ENCODE measurements at regions not wholly inside any gene's neighbourhood (a gene's known extent, or its start where the extent isn't known, plus 50 kb on each side); places are given as distances from the start of the nearest gene placed in this dataset.

- no peak for DNase-seq
These were observed 50.3 kb upstream of the EGR2 start for GRCh38 chr10:62866451-62866850.
